ENCODE measurements at regions not wholly inside any gene's neighbourhood (a gene's known extent, or its start where the extent isn't known, plus 50 kb on each side); places are given as distances from the start of the nearest gene placed in this dataset.

GRCh38 chr17:14926526-14927122 is 338.5 kb downstream of the PMP22 start:
- no peaks in the 10 kb centered on the region for H3K27me3 ChIP-seq (replicated peaks in 1 of 4; ENCODE audit: control insufficient read depth in 3 of 4, extremely low read depth in 1 of 4, insufficient read depth in 3 of 4, low read length in 3 of 4)
- H4K20me1 ChIP-seq (replicated peaks in 1 of 2; ENCODE audit: control insufficient read depth in 1 of 2, insufficient read depth in 2 of 2, low read length in 2 of 2): no peaks in the 10 kb centered on the region
- no peaks in the 10 kb centered on the region; a peak in 2 of 4 replicates for H3K9me3 ChIP-seq (ENCODE audit: insufficient read depth in 2 of 2, low read depth in 1 of 2, low read length in 1 of 2)
- no peak overlapping the region for H2AK5ac ChIP-seq (ENCODE audit: low read depth, low read length)
- H2BK5ac ChIP-seq (ENCODE audit: low read depth, low read length): no peak overlapping the region
- no peak overlapping the region for H3K27ac ChIP-seq (ENCODE audit: low read depth, low read length)
- no peak overlapping the region for H3K4me3 ChIP-seq (ENCODE audit: extremely low read depth in 1 of 4, insufficient read depth in 2 of 4, low read depth in 3 of 4, low read length in 4 of 4)
- H3K18ac ChIP-seq (ENCODE audit: extremely low read depth, low read length): no peak overlapping the region
- no peak overlapping the region for H3K9ac ChIP-seq (replicated peaks in 1 of 4; ENCODE audit: extremely low read depth in 1 of 4, low read depth in 3 of 4, low read length in 3 of 4)
- no peak overlapping the region for H2BK20ac ChIP-seq (ENCODE audit: low read length)
- H3K79me2 ChIP-seq (ENCODE audit: control insufficient read depth in 1 of 2, insufficient read depth in 2 of 2, low read length in 2 of 2): no peaks in the 10 kb centered on the region
- TF ChIP-seq SIX5 (IDR thresholded peaks at IDR 0.05; ENCODE audit: low read depth, low read length) (no peak), CTCF (IDR thresholded peaks at IDR 0.05; ENCODE audit: control extremely low read depth in 1 of 3, insufficient read depth in 1 of 3, low read depth in 1 of 3, low read length in 3 of 3) (peak in 2 of 3 experiments; percentile 71 to 75; a peak in 3 of 4 replicates), RAD21 (IDR thresholded peaks at IDR 0.05 in 1 of 2, conservative IDR thresholded peaks at IDR 0.05 in 1 of 2; ENCODE audit: low read depth in 2 of 2, low read length in 2 of 2) (peak; percentile 92 to 93)
- H4K5ac ChIP-seq (ENCODE audit: insufficient read length, low read depth, low read length): no peak overlapping the region
- no peaks in the 10 kb centered on the region for H3K79me1 ChIP-seq (ENCODE audit: low read depth, low read length)
- peak; percentile 9 to 57 for DNase-seq (ENCODE audit: low read depth in 1 of 2, low spot score in 2 of 2)
- WGBS, 2 experiments (ENCODE audit: extremely low coverage in 1 of 2, insufficient coverage in 1 of 2, insufficient read length in 1 of 2, insufficient replicate concordance in 2 of 2, low coverage in 1 of 2, low lambda C conversion rate in 2 of 2, missing lambda C conversion rate in 1 of 2): 26% methylated on average over 7 of the region's 7 CpGs; no CpG with 5 or more reads in 1 of the 2 experiments
- H3K56ac ChIP-seq (replicated peaks; ENCODE audit: insufficient read length, low read depth, low read length): no peak overlapping the region
- peak; percentile 89 for FAIRE-seq
- no peaks in the 10 kb centered on the region for H3K23me2 ChIP-seq (ENCODE audit: low read depth, low read length)
- no peak overlapping the region for H2BK15ac ChIP-seq (ENCODE audit: low read length)
- no peaks in the 10 kb centered on the region for H3K36me3 ChIP-seq (ENCODE audit: control insufficient read depth in 2 of 4, insufficient read depth in 4 of 4, low read length in 3 of 4)
- H4K8ac ChIP-seq (ENCODE audit: extremely low read depth, insufficient read depth, low read length): no peak overlapping the region
- H2BK12ac ChIP-seq (ENCODE audit: low read depth, low read length): no peak overlapping the region
- ChIA-PET CTCF (ENCODE audit: partially characterized antibody) (interaction anchor here (0.6 to 4.3 kb wide), 44 partner anchors 8 to 1514 kb away, joined by 3 to 27 read pairs (median 4); no protein-coding TSS in a partner anchor), POLR2A (ENCODE audit: partially characterized antibody) (no interaction called here)
- H3K4ac ChIP-seq (replicated peaks; ENCODE audit: insufficient read length, low read depth, low read length): no peak overlapping the region
- H4K91ac ChIP-seq (replicated peaks; ENCODE audit: insufficient read length, low read length): no peak overlapping the region
- H2BK120ac ChIP-seq (replicated peaks; ENCODE audit: low read depth, low read length): no peak overlapping the region
- peak overlapping the region; percentile 74; the same call in 1 of the 2 replicates for H2AFZ ChIP-seq (ENCODE audit: low read length)
- no peaks in the 10 kb centered on the region; a peak in 1 of 7 replicates for H3K4me1 ChIP-seq (replicated peaks in 1 of 4; ENCODE audit: control insufficient read depth in 3 of 4, insufficient read depth in 4 of 4, low read length in 3 of 4)
- no peak overlapping the region for H3K23ac ChIP-seq (ENCODE audit: insufficient read length)
- no peak overlapping the region for H3K4me2 ChIP-seq (ENCODE audit: insufficient read depth in 1 of 2, low read depth in 2 of 2, low read length in 2 of 2)
- no peak overlapping the region for H3K14ac ChIP-seq (ENCODE audit: insufficient read length)

Measured in H1 (cell line).